C4-2B (cell line): ENCODE measurements at regions not wholly inside any gene's neighbourhood (a gene's known extent, or its start where the extent isn't known, plus 50 kb on each side); places are given as distances from the start of the nearest gene placed in this dataset.

ENCODE experiments used
- ZFX ChIP-seq: fragments of 450-650 bp; IDR thresholded peaks from 2 replicates; pipeline ENCODE4 v1.6.1; 2017
- TF ChIP-seq, protein P1 (sequence below): fragments of 450-650 bp; conservative IDR thresholded peaks from 2 replicates; pipeline ENCODE4 v1.5.1; 2017; ENCODE audit warnings: mild to moderate bottlenecking

DNA sequence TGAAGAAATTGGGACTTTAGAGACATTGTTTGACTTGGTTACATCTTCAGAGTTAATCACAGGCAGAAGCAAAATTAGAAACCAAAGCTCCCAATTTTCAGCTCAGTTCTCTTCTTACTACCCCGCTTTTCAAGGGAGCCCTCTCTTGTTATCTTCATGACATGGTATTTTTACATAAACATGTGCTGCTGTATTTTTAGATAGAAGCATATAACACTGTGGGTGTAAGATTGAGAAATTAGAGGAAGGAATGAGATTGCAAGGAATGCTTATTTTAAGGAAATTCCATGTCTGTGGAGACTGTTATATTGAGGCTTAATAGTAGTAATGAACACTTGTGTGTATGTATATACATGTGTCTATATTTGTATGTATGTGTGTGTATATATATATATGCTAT lies 401.6 kb downstream of the TMEM232 start:
- TF ChIP-seq, protein P1, sequence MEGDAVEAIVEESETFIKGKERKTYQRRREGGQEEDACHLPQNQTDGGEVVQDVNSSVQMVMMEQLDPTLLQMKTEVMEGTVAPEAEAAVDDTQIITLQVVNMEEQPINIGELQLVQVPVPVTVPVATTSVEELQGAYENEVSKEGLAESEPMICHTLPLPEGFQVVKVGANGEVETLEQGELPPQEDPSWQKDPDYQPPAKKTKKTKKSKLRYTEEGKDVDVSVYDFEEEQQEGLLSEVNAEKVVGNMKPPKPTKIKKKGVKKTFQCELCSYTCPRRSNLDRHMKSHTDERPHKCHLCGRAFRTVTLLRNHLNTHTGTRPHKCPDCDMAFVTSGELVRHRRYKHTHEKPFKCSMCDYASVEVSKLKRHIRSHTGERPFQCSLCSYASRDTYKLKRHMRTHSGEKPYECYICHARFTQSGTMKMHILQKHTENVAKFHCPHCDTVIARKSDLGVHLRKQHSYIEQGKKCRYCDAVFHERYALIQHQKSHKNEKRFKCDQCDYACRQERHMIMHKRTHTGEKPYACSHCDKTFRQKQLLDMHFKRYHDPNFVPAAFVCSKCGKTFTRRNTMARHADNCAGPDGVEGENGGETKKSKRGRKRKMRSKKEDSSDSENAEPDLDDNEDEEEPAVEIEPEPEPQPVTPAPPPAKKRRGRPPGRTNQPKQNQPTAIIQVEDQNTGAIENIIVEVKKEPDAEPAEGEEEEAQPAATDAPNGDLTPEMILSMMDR, result no peak
- no peak for TF ChIP-seq ZFX
